ENCODE measurements at regions not wholly inside any gene's neighbourhood (a gene's known extent, or its start where the extent isn't known, plus 50 kb on each side); places are given as distances from the start of the nearest gene placed in this dataset.
"Not testable (repeated sequence)": the region's sequence is repeated elsewhere in the genome, so short reads cannot be mapped to it uniquely, and the experiment has no call there.

GRCh38 chr2:34705551-34706247 is 1106.6 kb upstream of the FAM98A start:
- no peak for TF ChIP-seq CTCF (IDR thresholded peaks at IDR 0.05; ENCODE audit: insufficient read depth, low read depth, low read length, missing control alignments)
- H3K4me3 ChIP-seq (ENCODE audit: low read depth, low read length): no peak overlapping the region
- DNase-seq (ENCODE audit: low read depth): no peak

- TF ChIP-seq CTCF (IDR thresholded peaks at IDR 0.05; ENCODE audit: insufficient read depth, low read depth, low read length, missing control alignments): no peak
- no peak for DNase-seq (ENCODE audit: low read depth)
- H3K4me3 ChIP-seq (ENCODE audit: low read depth, low read length): no peak overlapping the region
Observed at GRCh38 chr2:34703292-34703691, 1104.2 kb upstream of the FAM98A start.

GRCh38 chr2:34702391-34702790 is 1103.3 kb upstream of the FAM98A start:
- H3K4me3 ChIP-seq (ENCODE audit: low read depth, low read length); DNase-seq (ENCODE audit: low read depth): not testable (repeated sequence)

GRCh38 chr2:34677591-34677990 is 1078.5 kb upstream of the FAM98A start:
- DNase-seq (ENCODE audit: low read depth); H3K4me3 ChIP-seq (ENCODE audit: low read depth, low read length): not testable (repeated sequence)

- peak; percentile 11 for DNase-seq (ENCODE audit: low read depth)
- not testable (repeated sequence) for H3K4me3 ChIP-seq (ENCODE audit: low read depth, low read length)
Observed at GRCh38 chr2:34677119-34677531, 1078.0 kb upstream of the FAM98A start.

GRCh38 chr2:34670482-34670881 is 1071.4 kb upstream of the FAM98A start:
- DNase-seq (ENCODE audit: low read depth): no peak
- no peak overlapping the region for H3K4me3 ChIP-seq (ENCODE audit: low read depth, low read length)
- TF ChIP-seq CTCF (IDR thresholded peaks at IDR 0.05; ENCODE audit: insufficient read depth, low read depth, low read length, missing control alignments): no peak

GRCh38 chr2:34666821-34667220 is 1067.7 kb upstream of the FAM98A start:
- TF ChIP-seq CTCF (IDR thresholded peaks at IDR 0.05; ENCODE audit: insufficient read depth, low read depth, low read length, missing control alignments): no peak
- no peak for DNase-seq (ENCODE audit: low read depth)
- no peak overlapping the region for H3K4me3 ChIP-seq (ENCODE audit: low read depth, low read length)

- no peak overlapping the region for H3K4me3 ChIP-seq (ENCODE audit: low read depth, low read length)
- DNase-seq (ENCODE audit: low read depth): no peak
- TF ChIP-seq CTCF (IDR thresholded peaks at IDR 0.05; ENCODE audit: insufficient read depth, low read depth, low read length, missing control alignments): no peak
Observed at GRCh38 chr2:34664266-34664665, 1065.2 kb upstream of the FAM98A start.

Data from GM12865 (cell line).